C4-2B (cell line): ENCODE measurements at regions not wholly inside any gene's neighbourhood (a gene's known extent, or its start where the extent isn't known, plus 50 kb on each side); places are given as distances from the start of the nearest gene placed in this dataset.

Source experiments
- H3K27ac ChIP-seq: fragments of 450-650 bp; 2 replicates; pipeline ENCODE4 v1.5.1; 2017
- CTCF ChIP-seq: fragments of 450-650 bp; conservative IDR thresholded peaks from 2 replicates; pipeline ENCODE4 v1.5.1; 2017; ENCODE audit warnings: mild to moderate bottlenecking
- ZFX ChIP-seq: fragments of 450-650 bp; IDR thresholded peaks from 2 replicates; pipeline ENCODE4 v1.6.1; 2017

GRCh38 chr7:37504801-37505200 lies 56.1 kb upstream of the ELMO1 start:
- H3K27ac ChIP-seq = no peak overlapping the region
- TF ChIP-seq CTCF (no peak), ZFX (no peak)

- TF ChIP-seq ZFX (no peak), CTCF (no peak)
- no peak overlapping the region for H3K27ac ChIP-seq
Measured at GRCh38 chr7:37505750-37506353, 57.2 kb upstream of the ELMO1 start.

- no peak overlapping the region for H3K27ac ChIP-seq
- TF ChIP-seq CTCF (no peak), ZFX (no peak)
Measured at GRCh38 chr7:37508118-37508517, 59.5 kb upstream of the ELMO1 start.

GRCh38 chr7:37510043-37510634 lies 61.5 kb upstream of the ELMO1 start:
- peak; percentile 82 for TF ChIP-seq CTCF
- TF ChIP-seq ZFX = no peak
- H3K27ac ChIP-seq = no peak overlapping the region

- TF ChIP-seq CTCF = no peak
- H3K27ac ChIP-seq = no peak overlapping the region
Measured at GRCh38 chr7:37511915-37512314, 63.3 kb upstream of the ELMO1 start.

GRCh38 chr7:37514497-37514896 lies 65.8 kb upstream of the ELMO1 start:
- H3K27ac ChIP-seq = no peak overlapping the region
- TF ChIP-seq ZFX = no peak
- TF ChIP-seq CTCF = no peak

GRCh38 chr7:37516664-37517063 lies 68.0 kb upstream of the ELMO1 start:
- no peak overlapping the region for H3K27ac ChIP-seq
- no peak for TF ChIP-seq ZFX
- TF ChIP-seq CTCF = no peak
